NOMO-1 (cell line): ENCODE measurements at regions not wholly inside any gene's neighbourhood (a gene's known extent, or its start where the extent isn't known, plus 50 kb on each side); places are given as distances from the start of the nearest gene placed in this dataset.
"Not testable (repeated sequence)": the region's sequence is repeated elsewhere in the genome, so short reads cannot be mapped to it uniquely, and the experiment has no call there.

Experiments used
- DNase-seq, 2 experiments: peaks; one replicate each; lab custom pipeline; 2025; ENCODE audit not compliant: unreplicated experiment in 2 of 2; lab: John Stamatoyannopoulos, UW

- DNase-seq: no peak
Measured at GRCh38 chr6:85111481-85112011, 338.3 kb upstream of the NT5E start.

- no peak for DNase-seq
Measured at GRCh38 chr6:85110943-85111342, 338.9 kb upstream of the NT5E start.

GRCh38 chr6:85107701-85108100 lies 342.2 kb upstream of the NT5E start:
- DNase-seq: no peak

- DNase-seq: no peak
Measured at GRCh38 chr6:85096976-85097375, 332.6 kb upstream of the TBX18 start.

GRCh38 chr6:85092226-85092625 lies 327.8 kb upstream of the TBX18 start:
- no peak for DNase-seq

GRCh38 chr6:85089255-85089654 lies 324.9 kb upstream of the TBX18 start:
- DNase-seq: no peak

- DNase-seq: no peak
Measured at GRCh38 chr6:85085875-85086274, 321.5 kb upstream of the TBX18 start.

- no peak for DNase-seq
Measured at GRCh38 chr6:85081102-85081501, 316.7 kb upstream of the TBX18 start.

GRCh38 chr6:85079761-85080160 lies 315.4 kb upstream of the TBX18 start:
- DNase-seq: no peak

GRCh38 chr6:85078058-85078457 lies 313.7 kb upstream of the TBX18 start:
- DNase-seq: no peak

- no peak for DNase-seq
Measured at GRCh38 chr6:85077098-85077497, 312.7 kb upstream of the TBX18 start.

- not testable (repeated sequence) for DNase-seq
Measured at GRCh38 chr6:85071845-85072244, 307.4 kb upstream of the TBX18 start.

- DNase-seq: no peak
Measured at GRCh38 chr6:85069577-85069976, 305.2 kb upstream of the TBX18 start.

GRCh38 chr6:85068221-85068620 lies 303.8 kb upstream of the TBX18 start:
- no peak for DNase-seq

- DNase-seq: no peak
Measured at GRCh38 chr6:85066266-85066665, 301.9 kb upstream of the TBX18 start.

GRCh38 chr6:85065831-85066230 lies 301.4 kb upstream of the TBX18 start:
- DNase-seq: no peak

GRCh38 chr6:85063611-85064010 lies 299.2 kb upstream of the TBX18 start:
- DNase-seq: no peak

GRCh38 chr6:85062884-85063283 lies 298.5 kb upstream of the TBX18 start:
- DNase-seq: no peak

GRCh38 chr6:85058806-85059205 lies 294.4 kb upstream of the TBX18 start:
- no peak for DNase-seq

- no peak for DNase-seq
Measured at GRCh38 chr6:85050149-85050548, 285.8 kb upstream of the TBX18 start.

GRCh38 chr6:85049282-85049681 lies 284.9 kb upstream of the TBX18 start:
- DNase-seq: no peak

- no peak for DNase-seq
Measured at GRCh38 chr6:85047818-85048217, 283.4 kb upstream of the TBX18 start.

- DNase-seq: not testable (repeated sequence)
Measured at GRCh38 chr6:85045767-85046166, 281.4 kb upstream of the TBX18 start.
